NCI-H2196 (cell line): ENCODE measurements at regions not wholly inside any gene's neighbourhood (a gene's known extent, or its start where the extent isn't known, plus 50 kb on each side); places are given as distances from the start of the nearest gene placed in this dataset.

Source experiments
- DNase-seq: peaks from one replicate; lab custom pipeline; 2025; ENCODE audit not compliant: unreplicated experiment; lab: John Stamatoyannopoulos, UW

DNA sequence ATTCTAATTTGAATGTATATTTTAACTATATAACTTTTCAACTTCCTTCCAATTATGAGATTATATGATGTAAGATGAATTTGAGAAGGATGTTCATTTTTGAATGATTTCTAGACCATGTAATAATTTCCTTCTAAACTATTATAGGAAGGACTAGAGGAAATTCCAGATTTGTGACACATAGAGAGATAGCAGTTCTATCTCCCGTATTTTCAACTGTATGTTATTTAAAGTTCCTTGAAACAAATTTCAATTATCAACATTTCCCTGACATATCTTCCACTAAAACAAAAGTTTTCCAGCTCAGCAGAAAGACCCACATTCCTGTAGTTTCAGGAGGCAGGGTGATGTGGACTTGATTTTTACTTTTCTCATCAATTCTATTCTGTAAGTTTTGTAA lies 396.7 kb upstream of the C1orf87 start:
- no peak for DNase-seq

DNA sequence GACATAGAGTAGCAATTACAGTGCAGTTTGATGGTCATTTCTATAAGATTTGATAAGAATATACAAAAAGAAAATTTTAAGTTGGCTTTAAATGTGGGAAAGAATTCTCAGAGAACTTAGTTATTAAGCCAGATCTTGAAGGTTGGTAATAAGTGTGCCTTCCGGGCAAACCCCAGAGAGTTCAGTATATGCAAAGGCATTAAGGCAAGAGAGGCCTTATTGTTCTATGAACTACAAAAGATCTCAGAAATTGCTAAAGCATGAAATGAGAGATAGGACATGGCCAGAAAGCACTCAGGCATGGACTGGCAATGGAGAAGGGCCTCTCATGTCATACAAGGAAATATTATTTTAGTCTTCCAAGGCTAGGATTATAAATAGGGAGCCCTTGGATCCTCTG lies 390.2 kb upstream of the C1orf87 start:
- DNase-seq = no peak

DNA sequence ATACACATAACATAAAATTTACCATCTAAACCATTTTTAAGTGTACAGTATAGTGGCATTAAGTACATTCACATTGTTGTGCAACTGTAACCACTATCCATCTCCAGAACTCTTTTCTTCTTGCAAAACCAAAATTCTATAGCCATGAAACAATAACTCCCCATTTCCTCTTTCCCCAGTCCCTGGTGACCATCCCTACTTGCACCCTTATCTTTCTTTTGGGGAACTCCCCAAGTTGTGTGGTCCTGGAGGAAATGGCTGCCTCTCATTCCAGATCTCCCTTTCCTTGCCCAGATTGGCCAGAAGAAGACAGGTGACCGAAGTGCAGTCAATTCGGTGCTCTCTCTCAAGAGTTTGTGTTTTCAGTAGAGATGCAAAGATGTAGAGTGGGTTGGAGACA lies 389.6 kb upstream of the C1orf87 start:
- DNase-seq = no peak

DNA sequence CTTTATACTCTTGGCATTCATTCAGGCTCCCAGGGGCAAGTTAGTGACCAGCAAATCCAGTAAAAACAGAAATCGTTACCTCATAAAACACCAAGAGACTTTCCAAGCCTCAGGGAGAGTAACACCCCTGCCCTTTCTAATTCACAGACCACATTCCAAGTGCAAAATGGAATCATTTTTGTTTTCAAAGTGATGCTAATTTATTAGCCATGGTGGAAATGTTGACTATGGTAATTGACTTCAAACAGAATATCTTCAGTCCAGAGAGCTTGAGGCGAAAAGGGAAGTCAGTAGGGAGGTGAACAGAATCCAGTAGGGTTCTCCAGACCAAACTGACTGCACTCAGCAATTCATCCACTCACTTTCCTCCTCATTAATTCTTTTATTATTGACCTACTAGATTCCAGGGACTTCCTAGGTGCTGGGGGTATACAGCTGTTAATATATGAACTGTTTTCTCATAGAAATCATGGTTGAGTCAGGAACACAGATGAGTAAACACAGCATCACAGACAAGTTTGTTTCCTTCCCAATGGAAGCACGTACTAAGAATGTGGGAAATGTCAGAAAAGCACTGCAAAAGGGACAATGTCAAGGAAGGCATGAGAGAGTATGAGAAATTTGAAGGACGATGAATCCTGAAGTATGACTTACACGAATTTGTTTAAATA lies 388.5 kb upstream of the C1orf87 start:
- no peak for DNase-seq

DNA sequence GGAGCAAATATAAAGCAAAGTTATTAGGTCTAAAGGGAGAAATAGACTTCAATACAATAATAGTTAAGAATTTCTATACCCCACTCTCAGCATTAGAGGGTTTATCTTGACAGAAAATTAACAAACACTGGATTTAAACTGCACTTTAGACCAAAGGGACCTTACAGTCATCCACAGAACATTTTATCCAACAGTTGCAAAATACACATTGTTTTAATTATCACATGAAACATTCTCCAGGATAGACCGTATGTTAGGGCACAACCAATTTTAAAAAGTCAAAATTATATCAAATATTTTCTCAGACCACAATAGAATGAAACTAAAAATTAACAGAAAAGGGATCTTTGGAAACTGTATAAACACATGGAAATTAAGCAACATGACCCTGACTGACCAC lies 384.5 kb upstream of the C1orf87 start:
- DNase-seq = no peak

DNA sequence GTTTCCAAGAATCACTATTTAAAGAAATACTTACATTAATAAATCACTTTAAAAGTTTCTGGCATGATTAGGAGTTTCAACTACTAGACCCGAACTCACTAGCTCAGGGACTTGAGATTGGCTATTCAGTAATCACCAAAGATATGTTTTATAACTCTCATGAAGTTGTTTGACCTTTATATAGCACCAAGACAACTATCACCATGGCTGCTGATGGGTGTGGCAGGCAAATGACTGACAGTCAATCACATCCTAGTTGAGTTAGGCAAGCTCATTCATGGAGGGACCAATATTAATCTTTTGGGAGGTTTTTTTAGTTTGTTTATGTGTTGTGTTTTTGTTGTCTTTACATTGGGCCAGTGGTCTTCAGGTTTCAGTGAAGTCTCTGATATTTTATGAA lies 376.3 kb upstream of the C1orf87 start:
- no peak for DNase-seq

DNA sequence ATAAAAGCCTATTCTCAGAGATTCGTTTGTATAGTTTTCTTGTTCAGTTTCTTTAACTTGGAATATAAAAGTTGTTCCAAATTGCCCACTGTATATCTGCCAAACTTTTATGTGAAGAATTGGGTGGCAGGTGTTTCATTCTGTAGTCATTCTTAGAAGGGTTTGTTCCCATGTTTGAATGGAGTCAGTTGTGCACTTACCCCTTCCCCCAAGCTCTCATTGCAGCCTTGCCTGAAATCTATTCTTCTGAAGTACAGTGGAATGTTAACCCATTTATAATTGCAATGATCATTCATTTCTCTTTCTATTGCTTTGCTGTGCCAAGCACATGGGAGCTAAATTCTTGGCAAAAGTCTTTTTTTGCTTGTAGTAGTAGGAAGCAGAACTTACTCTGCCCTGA lies 375.3 kb upstream of the C1orf87 start:
- DNase-seq = no peak

DNA sequence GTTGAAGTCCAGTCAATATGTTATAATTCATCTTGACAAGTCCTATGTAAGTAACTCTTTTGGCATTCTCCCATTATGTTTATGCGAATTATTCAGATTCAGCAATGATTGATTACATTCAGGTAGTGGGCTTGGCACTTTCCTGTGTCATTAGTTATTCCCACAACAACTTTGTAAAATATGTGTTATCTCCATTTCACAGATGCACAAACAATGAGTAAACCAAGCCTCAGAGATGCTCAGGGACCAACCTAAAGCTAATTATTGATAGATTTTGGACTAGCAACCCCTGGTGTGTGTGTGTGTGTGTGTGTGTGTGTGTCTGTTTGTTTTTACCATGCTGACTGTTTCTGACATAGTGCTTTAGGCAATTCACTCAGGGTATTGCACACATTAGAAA lies 371.1 kb upstream of the C1orf87 start:
- DNase-seq = no peak

DNA sequence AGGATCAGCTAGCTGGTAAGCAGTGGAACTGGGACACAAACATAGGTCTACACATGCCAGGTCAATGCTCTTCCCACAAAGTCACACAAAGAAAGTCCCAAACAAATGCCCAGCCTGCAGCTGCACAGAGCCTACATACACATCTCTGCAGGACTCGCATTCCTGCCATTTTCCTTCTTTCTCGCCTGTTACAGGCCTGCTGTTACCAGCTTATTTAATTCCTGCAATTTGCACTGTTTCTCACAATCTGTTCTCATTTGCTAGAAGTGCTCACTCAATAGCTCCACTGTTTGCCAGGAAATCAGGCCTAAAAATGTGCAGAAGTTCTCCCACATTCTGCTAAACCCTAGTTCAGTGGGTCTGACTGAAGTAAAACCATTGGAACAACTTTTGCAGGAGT lies 362.6 kb upstream of the C1orf87 start:
- DNase-seq = no peak

DNA sequence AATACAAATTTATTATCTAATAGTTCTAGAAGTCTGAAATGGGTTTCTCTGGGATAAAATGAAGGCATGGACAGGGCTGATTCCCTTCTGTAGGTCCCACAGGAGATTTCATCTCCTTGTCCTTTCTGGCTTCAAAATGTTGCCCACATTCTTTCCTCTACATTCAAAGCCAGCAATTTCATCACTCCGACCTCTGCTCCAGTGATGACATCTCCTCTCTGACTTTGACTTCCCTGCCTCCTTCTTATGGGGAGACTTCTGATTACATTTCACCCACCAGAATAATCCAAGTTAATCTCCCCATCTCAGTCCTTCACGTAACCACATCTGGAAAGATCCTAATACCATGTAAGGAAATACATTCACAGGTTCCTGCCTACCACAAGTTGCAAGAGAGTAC lies 358.0 kb upstream of the C1orf87 start:
- no peak for DNase-seq

DNA sequence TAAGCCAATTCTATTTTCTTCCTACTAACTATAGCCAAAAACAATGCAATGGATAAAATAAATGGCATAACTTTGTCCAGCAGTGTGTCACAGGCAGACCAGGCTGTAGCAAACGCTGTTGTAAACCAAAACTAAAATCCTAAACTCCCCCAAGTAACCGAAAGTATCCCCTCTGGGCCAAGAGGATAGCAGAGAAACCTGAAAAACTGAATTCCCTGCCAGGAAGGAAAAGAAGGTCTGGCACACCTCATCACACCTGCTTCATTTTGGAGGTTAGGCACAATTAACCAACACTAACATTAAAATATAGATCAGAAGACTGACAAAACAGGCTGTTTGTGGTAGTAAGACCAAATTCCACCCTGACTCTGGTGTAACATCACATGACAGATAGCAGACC lies 356.8 kb upstream of the C1orf87 start:
- DNase-seq = no peak

DNA sequence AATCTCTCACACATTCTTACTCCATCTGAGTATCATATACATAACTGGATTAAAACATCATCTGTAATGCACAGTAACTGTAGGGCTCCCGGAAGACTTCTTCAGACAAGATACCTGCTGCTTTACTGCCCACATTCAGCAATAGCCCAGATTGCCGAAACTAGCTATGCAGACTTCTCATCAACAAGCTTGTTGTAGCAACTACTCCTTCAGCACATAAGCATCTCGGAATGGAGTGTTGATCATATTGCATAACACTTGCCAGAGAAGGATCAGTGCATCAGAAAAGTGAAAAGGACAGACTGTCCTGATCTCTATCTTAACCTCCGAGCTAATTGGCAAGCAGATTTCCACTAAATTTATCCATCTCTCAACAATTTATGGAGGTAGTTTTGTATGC lies 354.6 kb upstream of the C1orf87 start:
- no peak for DNase-seq

DNA sequence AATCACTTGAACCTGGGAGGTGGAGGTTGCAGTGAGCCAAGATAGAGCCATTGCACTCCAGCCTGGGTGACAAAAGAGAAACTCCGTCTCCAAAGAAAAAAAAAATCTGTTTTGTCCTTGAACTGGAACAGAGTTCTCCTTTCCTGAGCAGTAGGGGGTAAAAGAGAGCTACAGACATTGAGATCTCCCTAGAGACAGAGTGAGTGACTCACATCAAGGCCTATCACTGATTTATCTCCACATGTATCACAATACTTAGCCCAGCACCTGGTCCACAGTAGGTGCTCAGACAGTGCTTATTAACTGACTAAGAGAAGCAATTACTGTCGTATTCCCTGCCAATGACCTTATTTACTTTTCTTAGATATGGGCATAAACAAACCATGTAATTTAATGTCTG lies 354.1 kb upstream of the C1orf87 start:
- DNase-seq = no peak

DNA sequence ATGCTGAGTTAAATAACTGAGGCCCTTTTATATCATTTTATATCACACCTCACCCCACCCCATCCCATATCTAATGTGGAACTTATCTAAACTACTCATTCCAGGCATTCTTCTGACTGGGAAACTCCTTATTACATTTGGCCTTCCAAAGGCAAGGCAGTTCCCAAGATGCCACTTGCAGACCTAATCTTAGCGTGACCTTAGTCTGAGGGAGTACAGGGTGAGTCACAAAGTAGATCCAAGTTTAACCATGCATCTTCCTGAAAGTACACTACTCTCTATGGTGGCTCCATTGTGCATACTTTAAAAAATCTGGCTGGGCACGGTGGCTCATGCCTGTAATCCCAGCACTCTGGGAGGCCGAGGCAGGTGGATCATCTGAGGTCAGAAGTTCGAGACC lies 353.6 kb upstream of the C1orf87 start:
- no peak for DNase-seq

DNA sequence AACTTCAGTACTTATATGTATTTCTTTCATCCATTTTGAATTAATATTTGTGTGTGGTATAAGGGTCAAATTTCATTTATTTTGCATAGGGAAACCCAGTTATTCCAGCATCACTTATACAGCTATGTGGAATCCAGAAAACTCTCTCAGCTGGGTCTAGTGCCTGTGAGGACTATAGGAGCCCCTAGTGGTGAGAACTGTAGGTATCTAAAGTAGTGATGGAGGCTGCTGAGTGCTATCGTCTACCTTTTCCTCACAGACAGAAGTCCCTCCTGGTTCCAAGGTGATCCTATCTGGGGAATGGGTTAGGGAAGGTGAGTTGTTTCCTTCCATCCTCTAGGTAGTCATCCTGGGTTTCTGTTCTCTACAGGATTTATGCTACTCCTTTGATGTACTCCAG lies 352.0 kb upstream of the C1orf87 start:
- DNase-seq = no peak

DNA sequence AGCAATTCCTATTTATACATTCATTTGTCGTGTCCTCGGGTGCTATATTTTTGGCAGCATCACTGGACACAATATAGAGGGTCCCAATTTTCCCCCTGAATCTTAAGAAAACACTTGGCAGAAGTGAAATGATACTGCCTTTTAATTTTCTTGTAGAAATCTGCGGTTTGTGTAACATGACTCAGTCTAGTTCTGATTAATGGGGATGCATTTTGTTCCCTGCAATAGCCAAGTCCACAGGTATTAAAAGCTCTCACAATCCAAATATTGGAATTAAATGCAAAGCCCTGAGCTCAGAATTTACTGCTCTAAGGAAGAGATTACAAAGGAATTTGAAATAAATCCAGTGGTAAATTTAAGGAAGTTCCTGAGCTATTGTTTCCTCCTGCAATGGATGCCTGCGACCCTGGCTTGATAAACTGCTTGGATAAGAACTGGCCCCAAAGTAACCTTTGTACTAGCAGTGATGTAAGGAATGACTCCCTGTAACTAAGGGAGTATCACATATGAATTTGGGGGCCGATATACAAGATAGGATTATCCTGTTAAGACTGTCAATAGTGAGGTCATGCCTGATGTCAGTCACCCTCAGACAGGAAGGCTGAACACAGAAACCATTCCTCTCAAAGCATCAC lies 349.7 kb upstream of the C1orf87 start:
- no peak for DNase-seq

DNA sequence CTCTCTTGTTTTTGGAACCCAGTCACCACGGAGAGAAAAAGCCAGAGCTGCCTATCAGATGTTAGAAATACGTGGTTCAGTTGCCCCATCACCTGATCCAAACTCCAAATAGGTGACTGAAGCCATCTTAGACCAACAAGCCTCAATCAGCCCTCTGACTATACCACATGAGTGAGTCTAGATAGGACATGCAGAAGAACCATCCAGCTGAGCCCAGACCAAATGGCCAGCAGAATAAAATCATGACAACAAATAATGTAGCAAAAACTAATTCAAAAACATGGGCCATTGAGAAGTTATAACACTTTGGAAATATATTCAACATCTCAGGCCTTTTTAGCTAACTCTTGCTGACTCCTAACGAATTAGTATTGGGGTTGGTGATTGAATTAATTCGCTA lies 348.4 kb upstream of the C1orf87 start:
- no peak for DNase-seq

DNA sequence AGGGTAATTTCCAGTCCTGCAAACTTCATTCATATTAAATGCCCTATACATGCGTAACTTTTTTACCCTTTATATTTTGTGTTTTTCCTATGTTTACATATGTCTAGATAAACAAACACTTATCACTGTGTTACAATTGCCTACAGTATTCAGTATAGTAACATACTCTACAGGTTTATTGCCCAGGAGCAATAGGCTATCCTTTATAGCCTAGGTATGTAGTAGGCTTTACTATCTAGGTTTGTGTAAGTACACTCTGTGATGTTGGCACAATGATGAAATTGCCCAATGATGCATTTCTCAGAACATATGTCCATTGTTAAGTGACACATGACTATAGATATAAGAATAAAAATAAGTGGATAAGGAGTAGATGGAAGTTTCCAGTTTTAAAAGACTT lies 345.5 kb upstream of the C1orf87 start:
- no peak for DNase-seq

DNA sequence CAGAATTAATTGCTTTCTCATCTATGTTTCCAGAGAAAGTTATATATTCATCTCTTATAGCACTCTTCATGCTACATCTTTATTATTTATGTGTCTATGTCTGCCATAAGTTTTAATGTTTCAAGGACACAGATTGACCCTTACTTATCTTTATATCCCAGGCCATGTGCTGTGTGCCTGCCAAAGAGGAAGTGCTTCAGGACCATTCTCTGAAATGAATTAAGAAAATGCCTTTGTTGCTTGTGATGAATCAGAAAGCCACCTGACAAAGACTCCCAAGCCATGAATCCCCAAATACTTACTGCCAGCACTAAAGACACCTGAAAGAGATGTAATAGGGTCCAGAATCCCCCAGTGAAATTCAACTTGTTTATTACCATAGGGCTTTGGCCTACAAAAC lies 342.1 kb upstream of the C1orf87 start:
- no peak for DNase-seq

DNA sequence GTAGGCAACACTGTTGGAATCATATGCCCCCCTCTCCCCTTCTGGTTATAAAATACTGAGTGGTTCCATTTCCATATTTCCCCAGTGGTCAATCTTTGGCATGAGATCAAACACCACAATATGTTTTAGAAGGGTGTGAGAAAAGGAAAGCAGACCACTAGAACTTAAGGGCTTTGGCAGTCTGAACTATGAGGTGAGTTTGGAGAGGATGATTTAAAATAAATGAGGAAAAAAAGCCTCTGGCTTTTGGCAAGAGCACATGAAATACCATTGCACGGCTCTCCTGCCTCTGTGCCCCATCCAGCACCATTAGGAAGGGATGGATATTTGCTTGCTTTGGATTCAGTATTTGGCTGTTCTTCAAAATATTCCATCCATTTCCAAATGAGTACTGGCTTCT lies 339.5 kb upstream of the C1orf87 start:
- DNase-seq = no peak

DNA sequence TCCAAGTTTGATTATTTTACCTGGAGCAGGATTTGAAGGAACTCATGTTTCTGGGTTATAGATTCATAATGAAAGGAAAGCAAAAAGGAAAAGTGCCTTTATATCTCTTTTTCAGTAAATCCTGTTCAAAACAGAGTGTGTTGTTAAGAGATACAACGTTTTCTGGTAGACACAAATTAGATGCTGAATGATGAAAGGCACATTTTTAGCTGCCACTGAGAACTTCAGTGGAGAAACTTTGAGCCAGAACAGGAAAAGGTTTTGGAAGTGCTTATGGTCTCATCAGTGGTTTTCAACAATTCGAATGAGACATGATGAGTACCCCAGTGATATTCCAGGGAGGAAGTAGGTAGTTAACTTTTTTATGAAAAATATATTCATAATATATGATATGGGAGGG lies 338.0 kb upstream of the C1orf87 start:
- DNase-seq = no peak

DNA sequence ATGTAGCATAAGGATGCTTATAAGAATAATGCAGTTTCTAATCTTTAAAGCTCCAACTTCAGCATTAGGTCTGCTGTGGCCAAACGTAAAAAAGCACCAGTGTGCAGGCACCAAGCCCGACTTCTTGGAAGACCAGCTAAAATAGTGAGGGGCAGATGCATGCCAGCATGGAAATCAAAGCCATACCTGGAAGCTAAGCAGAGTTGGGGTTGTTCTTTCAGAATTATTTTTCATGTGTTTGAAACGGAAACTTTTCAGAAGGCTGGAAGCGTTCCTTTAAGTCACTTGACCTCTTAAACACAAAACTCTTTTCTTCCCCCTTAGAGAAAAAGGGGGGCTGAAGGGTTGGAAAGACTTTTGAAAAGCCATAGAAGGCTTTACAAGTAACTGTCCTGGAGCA lies 329.2 kb upstream of the C1orf87 start:
- DNase-seq = no peak

DNA sequence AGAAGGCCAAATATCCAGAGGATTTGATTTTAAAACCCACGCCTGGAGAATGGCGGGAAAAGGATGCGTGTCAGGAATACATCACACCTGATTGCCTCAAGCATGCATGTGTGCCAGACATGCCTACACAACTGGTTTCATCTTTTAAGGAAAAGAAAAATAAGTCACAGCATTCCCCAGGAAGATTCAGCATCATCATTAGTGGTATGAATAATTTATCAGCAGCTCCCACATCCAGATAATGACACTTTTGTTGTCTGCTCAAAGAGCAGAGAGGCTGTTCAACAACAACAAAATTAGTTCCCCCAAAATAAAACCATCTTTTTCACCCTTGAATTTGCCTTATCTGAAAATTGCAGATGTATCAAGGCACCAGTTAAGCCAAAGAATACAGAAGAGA lies 328.6 kb upstream of the C1orf87 start:
- no peak for DNase-seq
